Uterus (tissue), 3 donors: ENCODE measurements at regions not wholly inside any gene's neighbourhood (a gene's known extent, or its start where the extent isn't known, plus 50 kb on each side); places are given as distances from the start of the nearest gene placed in this dataset.

ENCODE experiments used
- DNase-seq, 2 donors: peaks; one replicate each; pipeline ENCODE4 v3.0.0-alpha.2; 2019 to 2020
- H3K27ac ChIP-seq, 2 donors: fragments of 200-600 bp; sonication (generic); 1 replicate in 1 of 2; 2 replicates in 1 of 2; pipeline ENCODE4 v1.5.1; 2016 to 2018
- H3K27me3 ChIP-seq, 2 donors: fragments of 200-600 bp; sonication (generic); one replicate each; pipeline ENCODE4 v1.5.1; 2018 to 2019; ENCODE audit warnings: control low read depth in 1 of 2
- H3K36me3 ChIP-seq, 2 donors: fragments of 200-600 bp; sonication (generic); one replicate each; pipeline ENCODE4 v1.5.1; 2019; ENCODE audit warnings: control low read depth in 1 of 2
- H3K4me1 ChIP-seq, 2 donors: fragments of 200-600 bp; sonication (generic); one replicate each; pipeline ENCODE4 v1.5.1; 2018 to 2019; ENCODE audit warnings: control low read depth in 1 of 2
- H3K4me3 ChIP-seq, 2 donors: fragments of 200-600 bp; sonication (generic); 1 replicate in 1 of 2; 2 replicates in 1 of 2; pipeline ENCODE4 v1.5.1; 2018 to 2019; ENCODE audit warnings: mild to moderate bottlenecking in 1 of 2
- H3K9me3 ChIP-seq, 2 donors: fragments of 200-600 bp; sonication (generic); one replicate each; pipeline ENCODE4 v1.5.1; 2019; ENCODE audit warnings: control low read depth in 1 of 2
- POLR2A ChIP-seq, 2 donors: fragments of 450-650 bp; IDR thresholded peaks; one replicate each; pipeline ENCODE4 v1.6.1; 2016; ENCODE audit warnings: antibody characterized with exemption in 2 of 2, mild to moderate bottlenecking in 1 of 2, moderate library complexity in 1 of 2
- intact Hi-C: fragments of 100-400 bp; cut with DNase I; formaldehyde crosslinking; loops from one replicate; pipeline ENCODE4 v1.15.1; 2023; ENCODE audit warnings: low total_unique reads
- TF ChIP-seq, protein P1 (sequence below), 4 experiments: fragments of 200-600 bp in 2 of 4; fragments of 450-650 bp in 2 of 4; sonication (generic) in 2 of 4; IDR thresholded peaks; one replicate each; pipeline ENCODE4 v1.5.1; 2016 to 2019; ENCODE audit warnings: antibody characterized with exemption in 4 of 4, mild to moderate bottlenecking in 2 of 4, moderate library complexity in 1 of 4
- donor health status: DM: yes; HTN: yes; CAD: no.

DNA sequence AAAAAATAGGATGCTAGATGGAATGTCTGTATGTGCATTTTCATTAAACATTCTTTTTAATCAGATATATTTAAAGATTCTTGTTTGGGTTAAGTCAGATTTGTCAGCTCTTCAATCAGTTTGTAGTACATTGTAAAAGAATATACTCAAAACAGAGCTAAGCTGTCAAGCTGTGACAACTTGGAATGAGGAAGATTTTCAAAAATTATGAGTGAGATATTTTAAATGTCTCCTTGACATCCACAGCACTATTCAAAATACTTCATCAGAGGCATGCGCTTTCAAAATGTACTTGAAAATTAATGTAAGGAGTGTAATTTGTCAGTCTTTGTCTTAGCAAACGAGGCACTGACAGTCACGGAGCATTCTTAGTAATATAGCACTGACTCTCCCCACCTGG, 182.0 kb downstream of the MAT2B start:
- intact Hi-C loops, result no loop called here
- DNase-seq, result no peak

DNA sequence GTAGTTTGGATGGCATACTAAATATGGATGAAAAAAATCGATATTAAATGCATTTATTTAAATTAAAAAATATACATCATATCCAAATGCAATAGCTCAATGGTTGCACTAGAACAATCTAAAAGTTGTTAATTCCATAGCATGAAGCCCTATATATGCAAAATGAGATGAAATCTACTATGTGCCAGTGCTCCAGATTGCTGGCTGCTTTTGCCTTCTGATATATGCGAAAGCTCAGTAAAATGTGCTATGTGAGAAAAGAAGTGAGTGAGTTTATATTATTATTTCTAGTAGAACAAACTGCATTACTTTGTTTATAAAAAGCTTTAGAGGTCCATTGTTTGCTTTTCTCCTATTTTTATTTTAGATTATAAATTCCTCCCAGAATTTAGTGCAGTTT, 186.7 kb downstream of the MAT2B start:
- intact Hi-C loops, result no loop called here

More for the DNA sequence above, 182.0 kb downstream of the MAT2B start:
- no peaks in the 10 kb centered on the region for H3K4me1 ChIP-seq
- no peak for TF ChIP-seq POLR2A (IDR thresholded peaks at IDR 0.05)
- TF ChIP-seq, protein P1, sequence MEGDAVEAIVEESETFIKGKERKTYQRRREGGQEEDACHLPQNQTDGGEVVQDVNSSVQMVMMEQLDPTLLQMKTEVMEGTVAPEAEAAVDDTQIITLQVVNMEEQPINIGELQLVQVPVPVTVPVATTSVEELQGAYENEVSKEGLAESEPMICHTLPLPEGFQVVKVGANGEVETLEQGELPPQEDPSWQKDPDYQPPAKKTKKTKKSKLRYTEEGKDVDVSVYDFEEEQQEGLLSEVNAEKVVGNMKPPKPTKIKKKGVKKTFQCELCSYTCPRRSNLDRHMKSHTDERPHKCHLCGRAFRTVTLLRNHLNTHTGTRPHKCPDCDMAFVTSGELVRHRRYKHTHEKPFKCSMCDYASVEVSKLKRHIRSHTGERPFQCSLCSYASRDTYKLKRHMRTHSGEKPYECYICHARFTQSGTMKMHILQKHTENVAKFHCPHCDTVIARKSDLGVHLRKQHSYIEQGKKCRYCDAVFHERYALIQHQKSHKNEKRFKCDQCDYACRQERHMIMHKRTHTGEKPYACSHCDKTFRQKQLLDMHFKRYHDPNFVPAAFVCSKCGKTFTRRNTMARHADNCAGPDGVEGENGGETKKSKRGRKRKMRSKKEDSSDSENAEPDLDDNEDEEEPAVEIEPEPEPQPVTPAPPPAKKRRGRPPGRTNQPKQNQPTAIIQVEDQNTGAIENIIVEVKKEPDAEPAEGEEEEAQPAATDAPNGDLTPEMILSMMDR (IDR thresholded peaks at IDR 0.05), result no peak
- H3K27ac ChIP-seq, result no peak overlapping the region
- H3K9me3 ChIP-seq, result no peaks in the 10 kb centered on the region
- no peaks in the 10 kb centered on the region for H3K27me3 ChIP-seq
- no peaks in the 10 kb centered on the region for H3K36me3 ChIP-seq
- no peak overlapping the region for H3K4me3 ChIP-seq

DNA sequence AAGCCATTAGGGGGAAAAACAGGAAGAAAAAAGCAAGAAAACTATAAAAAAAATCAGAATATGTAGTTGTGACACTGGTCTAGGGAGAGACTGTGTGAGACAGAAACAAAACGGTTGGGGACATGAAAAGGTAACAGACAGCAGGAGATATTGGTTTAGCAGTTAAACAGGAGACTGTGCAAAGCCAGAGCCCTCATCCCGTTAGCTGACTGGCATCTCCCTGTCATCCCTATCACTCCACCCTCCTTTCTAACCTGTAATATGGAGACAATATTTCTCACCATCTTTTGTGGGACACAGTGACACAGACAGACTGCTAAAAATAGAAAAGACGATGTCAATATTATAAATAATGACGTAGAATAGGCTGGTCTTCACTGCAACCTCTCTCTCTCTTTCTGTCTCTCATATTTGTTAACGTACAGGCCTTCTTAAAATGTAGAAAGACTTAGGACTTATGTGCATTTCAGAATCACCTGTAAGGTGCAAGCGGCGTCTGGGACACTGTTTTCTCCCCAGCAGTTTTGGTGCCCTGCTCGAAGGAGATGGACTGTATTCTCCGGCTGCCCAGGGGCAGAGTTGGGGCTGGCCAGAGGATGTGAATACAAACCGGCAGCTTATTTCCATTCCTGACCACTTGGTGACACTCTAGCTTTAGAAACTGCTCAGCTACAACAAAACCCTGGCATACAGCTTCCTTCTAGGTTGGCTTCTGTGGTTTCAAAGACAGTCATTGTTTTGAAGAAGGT, 190.6 kb downstream of the MAT2B start:
- no peaks in the 10 kb centered on the region for H3K4me1 ChIP-seq
- no peaks in the 10 kb centered on the region for H3K27me3 ChIP-seq
- intact Hi-C loops, result no loop called here
- no peak overlapping the region for H3K27ac ChIP-seq
- no peaks in the 10 kb centered on the region for H3K36me3 ChIP-seq
- H3K4me3 ChIP-seq, result no peak overlapping the region
- TF ChIP-seq, protein P1 (IDR thresholded peaks at IDR 0.05), result peak in 1 of 4 experiments; percentile 14
- no peak for TF ChIP-seq POLR2A (IDR thresholded peaks at IDR 0.05)
- H3K9me3 ChIP-seq, result no peaks in the 10 kb centered on the region
- DNase-seq, result no peak

More for the DNA sequence above, 186.7 kb downstream of the MAT2B start:
- H3K9me3 ChIP-seq, result no peaks in the 10 kb centered on the region
- H3K4me3 ChIP-seq, result no peak overlapping the region
- H3K27ac ChIP-seq, result no peak overlapping the region
- TF ChIP-seq, protein P1 (IDR thresholded peaks at IDR 0.05), result no peak
- no peak for TF ChIP-seq POLR2A (IDR thresholded peaks at IDR 0.05)
- no peaks in the 10 kb centered on the region for H3K36me3 ChIP-seq
- no peaks in the 10 kb centered on the region for H3K4me1 ChIP-seq
- no peaks in the 10 kb centered on the region for H3K27me3 ChIP-seq
- no peak for DNase-seq

DNA sequence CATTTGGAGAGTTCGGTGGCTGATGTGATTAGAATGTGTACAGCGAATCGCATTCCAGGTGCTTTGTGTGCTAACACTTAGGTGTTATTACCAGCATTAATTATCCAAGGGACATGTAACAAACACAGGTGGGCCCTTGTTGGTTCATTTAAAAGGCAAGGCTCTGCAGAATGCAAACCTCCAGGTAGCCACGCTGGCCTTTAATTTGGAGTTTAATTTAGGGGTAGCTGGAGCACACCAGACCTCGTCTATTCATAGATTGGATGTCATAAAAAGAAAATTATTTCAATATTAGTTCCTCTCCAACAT, 191.1 kb downstream of the MAT2B start:
- Histone ChIP-seq H3K27ac (no peak overlapping the region), H3K4me3 (no peak overlapping the region), H3K27me3 (no peaks in the 10 kb centered on the region), H3K4me1 (no peaks in the 10 kb centered on the region), H3K9me3 (no peaks in the 10 kb centered on the region), H3K36me3 (no peaks in the 10 kb centered on the region)
- intact Hi-C loops, result no loop called here
- no peak for DNase-seq
- TF ChIP-seq, protein P1 (IDR thresholded peaks at IDR 0.05), result no peak
- no peak for TF ChIP-seq POLR2A (IDR thresholded peaks at IDR 0.05)

DNA sequence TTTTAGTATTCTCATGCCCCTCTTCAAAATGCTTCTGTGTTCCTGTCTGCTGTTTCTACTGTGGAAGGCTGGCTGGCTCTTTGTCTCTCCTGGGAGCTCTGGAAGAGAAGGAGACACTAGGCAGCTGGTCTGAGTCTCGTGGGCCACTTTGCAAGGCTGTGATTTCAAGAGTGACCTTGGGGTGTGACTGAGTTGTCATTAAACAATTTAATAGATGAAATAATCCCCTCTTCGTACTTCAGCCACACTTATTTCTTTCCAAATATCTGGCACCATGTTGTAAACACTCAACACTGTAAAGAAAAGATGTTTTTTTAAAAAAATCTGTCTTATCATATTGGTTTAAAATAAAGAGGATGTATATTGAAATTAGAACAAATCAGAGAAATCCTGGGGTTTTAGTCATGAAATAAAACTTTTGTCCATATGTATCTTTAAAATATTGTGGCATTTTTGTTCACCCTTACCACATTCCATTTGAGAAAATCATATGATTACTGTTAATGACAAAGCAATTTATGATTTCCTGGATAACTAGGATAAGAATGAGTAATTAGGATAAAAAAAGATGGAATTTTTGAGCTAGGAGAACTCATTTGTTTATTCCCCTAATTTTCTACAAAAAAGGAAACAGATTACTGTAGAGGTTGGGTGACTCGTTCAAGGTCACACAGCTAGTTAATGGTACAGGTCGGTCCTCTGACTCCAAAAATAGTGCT, 200.8 kb downstream of the MAT2B start:
- Histone ChIP-seq H3K9me3 (no peaks in the 10 kb centered on the region), H3K27me3 (no peaks in the 10 kb centered on the region), H3K27ac (no peak overlapping the region), H3K4me1 (no peaks in the 10 kb centered on the region), H3K4me3 (no peak overlapping the region), H3K36me3 (no peaks in the 10 kb centered on the region)
- DNase-seq, result no peak
- TF ChIP-seq, protein P1 (IDR thresholded peaks at IDR 0.05), result no peak
- TF ChIP-seq POLR2A (IDR thresholded peaks at IDR 0.05), result no peak
- intact Hi-C loops, result no loop called here
